Panc1 (cell line): ENCODE measurements at regions not wholly inside any gene's neighbourhood (a gene's known extent, or its start where the extent isn't known, plus 50 kb on each side); places are given as distances from the start of the nearest gene placed in this dataset.

Experiments used
- ATAC-seq: fragments of 200-7000 bp; cut with Tn5 transposase; 2 replicates; pipeline ENCODE4 v1.9.1; 2020; ENCODE audit warnings: mild to moderate bottlenecking, moderate library complexity
- BruUV-seq: library from RNA; stranded (reverse); fragments of 400-500 nt; replicated peaks from 2 replicates; lab custom pipeline; 2021; lab: Mats Ljungman, UMichigan
- CTCF ChIA-PET: fragments of 300-600 bp; sonication (Branson Sonifier 250); formaldehyde crosslinking; loops from one replicate; lab custom pipeline; 2022; ENCODE audit warnings: antibody characterized with exemption; lab: Charles Lee
- POLR2A ChIA-PET: fragments of 300-600 bp; sonication (Branson Sonifier 250); formaldehyde crosslinking; loops from one replicate; lab custom pipeline; 2022; ENCODE audit warnings: antibody characterized with exemption; lab: Charles Lee
- DNase-seq: peaks from one replicate; pipeline ENCODE4 v3.0.0-alpha.2; 2010; ENCODE audit warnings: low read depth, low spot score
- H3K27ac ChIP-seq: 2 replicates; pipeline ENCODE4 v1.5.1; 2011; ENCODE audit warnings: mild to moderate bottlenecking, low read length, inconsistent platforms
- H3K27me3 ChIP-seq: fragments of 200-500 bp; sonication (Bioruptor generic); 2 replicates; pipeline ENCODE4 v1.6.0; 2014; ENCODE audit warnings: low read length, inconsistent platforms; ENCODE audit not compliant: control insufficient read depth, insufficient read depth
- H3K36me3 ChIP-seq: fragments of 200-500 bp; sonication (Bioruptor generic); 2 replicates; pipeline ENCODE4 v1.5.1; 2014; ENCODE audit warnings: inconsistent platforms, mild to moderate bottlenecking, low read length, moderate library complexity; ENCODE audit not compliant: control insufficient read depth, insufficient read depth
- H3K4me1 ChIP-seq: 2 replicates; pipeline ENCODE4 v1.5.1; 2011; ENCODE audit warnings: inconsistent platforms, mild to moderate bottlenecking, low read length, moderate library complexity; ENCODE audit not compliant: control insufficient read depth, insufficient read depth
- H3K4me3 ChIP-seq, 2 experiments: 2 replicates each; pipeline ENCODE4 v1.5.1; 2011 to 2012; ENCODE audit warnings: low read depth in 2 of 2, low read length in 2 of 2, mild to moderate bottlenecking in 2 of 2, inconsistent platforms in 1 of 2, moderate library complexity in 1 of 2
- H3K9me3 ChIP-seq: fragments of 200-500 bp; sonication (Bioruptor generic); 2 replicates; pipeline ENCODE4 v1.5.1; 2014; ENCODE audit warnings: low read depth, mild to moderate bottlenecking, inconsistent platforms, low read length, moderate library complexity; ENCODE audit not compliant: control insufficient read depth, insufficient read depth
- POLR2AphosphoS5 ChIP-seq: IDR thresholded peaks from 2 replicates; pipeline ENCODE4 v1.6.1; 2012; ENCODE audit warnings: mild to moderate bottlenecking, low read depth, low read length, moderate library complexity
- REST ChIP-seq, 2 experiments: IDR thresholded peaks; 2 replicates each; pipeline ENCODE4 v1.6.1; 2011 to 2012; ENCODE audit warnings: low read depth in 2 of 2, control low read depth in 1 of 2, low read length in 1 of 2, mild to moderate bottlenecking in 1 of 2, moderate library complexity in 1 of 2; ENCODE audit not compliant: insufficient read depth in 1 of 2
- SIN3A ChIP-seq: IDR thresholded peaks from 2 replicates; pipeline ENCODE4 v1.6.1; 2012; ENCODE audit warnings: low read depth, mild to moderate bottlenecking, low read length, moderate library complexity, borderline replicate concordance; ENCODE audit not compliant: insufficient read depth
- TCF7L2 ChIP-seq: IDR thresholded peaks from 2 replicates; pipeline ENCODE4 v1.6.1; 2011; ENCODE audit warnings: mild to moderate bottlenecking, low read depth, low read length, inconsistent platforms
- in situ Hi-C: cut with HindIII; loops from 2 replicates; pipeline ENCODE4 v1.10.0; 2016; ENCODE audit warnings: low sequenced_read_pairs, low pct_unique_long_range_greater_than_20kb
- intact Hi-C: fragments of 100-400 bp; cut with micrococcal nuclease; formaldehyde crosslinking; loops from one replicate; pipeline ENCODE4 v1.10.0; 2022; ENCODE audit not compliant: unreplicated experiment
- TF ChIP-seq, protein P1 (sequence below): fragments of 450-650 bp; IDR thresholded peaks from 2 replicates; pipeline ENCODE4 v1.5.1; 2017; ENCODE audit warnings: mild to moderate bottlenecking

- ChIA-PET CTCF (no interaction called here), POLR2A (no interaction called here)
- intact Hi-C loops (no loop called here), in situ Hi-C loops (no loop called here)
- ATAC-seq (no peak), DNase-seq (no peak)
- Histone ChIP-seq H3K4me1 (no peaks in the 10 kb centered on the region), H3K27ac (no peak overlapping the region), H3K36me3 (no peaks in the 10 kb centered on the region), H3K27me3 (peaks cover 38% of the 10 kb centered on the region), H3K9me3 (no peaks in the 10 kb centered on the region), H3K4me3 (no peak overlapping the region)
- BruUV-seq: no TSS peak
- no peak for TF ChIP-seq SIN3A
- TF ChIP-seq POLR2AphosphoS5: no peak
- no peak for TF ChIP-seq REST (IDR thresholded peaks at IDR 0.05; ENCODE audit: insufficient read depth in 1 of 2, low read depth in 2 of 2, low read length in 1 of 2)
- TF ChIP-seq, protein P1, sequence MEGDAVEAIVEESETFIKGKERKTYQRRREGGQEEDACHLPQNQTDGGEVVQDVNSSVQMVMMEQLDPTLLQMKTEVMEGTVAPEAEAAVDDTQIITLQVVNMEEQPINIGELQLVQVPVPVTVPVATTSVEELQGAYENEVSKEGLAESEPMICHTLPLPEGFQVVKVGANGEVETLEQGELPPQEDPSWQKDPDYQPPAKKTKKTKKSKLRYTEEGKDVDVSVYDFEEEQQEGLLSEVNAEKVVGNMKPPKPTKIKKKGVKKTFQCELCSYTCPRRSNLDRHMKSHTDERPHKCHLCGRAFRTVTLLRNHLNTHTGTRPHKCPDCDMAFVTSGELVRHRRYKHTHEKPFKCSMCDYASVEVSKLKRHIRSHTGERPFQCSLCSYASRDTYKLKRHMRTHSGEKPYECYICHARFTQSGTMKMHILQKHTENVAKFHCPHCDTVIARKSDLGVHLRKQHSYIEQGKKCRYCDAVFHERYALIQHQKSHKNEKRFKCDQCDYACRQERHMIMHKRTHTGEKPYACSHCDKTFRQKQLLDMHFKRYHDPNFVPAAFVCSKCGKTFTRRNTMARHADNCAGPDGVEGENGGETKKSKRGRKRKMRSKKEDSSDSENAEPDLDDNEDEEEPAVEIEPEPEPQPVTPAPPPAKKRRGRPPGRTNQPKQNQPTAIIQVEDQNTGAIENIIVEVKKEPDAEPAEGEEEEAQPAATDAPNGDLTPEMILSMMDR: no peak
- TF ChIP-seq TCF7L2: no peak
These were observed 122.0 kb upstream of the TCERG1L start for GRCh38 chr10:131433568-131433967.

DNA sequence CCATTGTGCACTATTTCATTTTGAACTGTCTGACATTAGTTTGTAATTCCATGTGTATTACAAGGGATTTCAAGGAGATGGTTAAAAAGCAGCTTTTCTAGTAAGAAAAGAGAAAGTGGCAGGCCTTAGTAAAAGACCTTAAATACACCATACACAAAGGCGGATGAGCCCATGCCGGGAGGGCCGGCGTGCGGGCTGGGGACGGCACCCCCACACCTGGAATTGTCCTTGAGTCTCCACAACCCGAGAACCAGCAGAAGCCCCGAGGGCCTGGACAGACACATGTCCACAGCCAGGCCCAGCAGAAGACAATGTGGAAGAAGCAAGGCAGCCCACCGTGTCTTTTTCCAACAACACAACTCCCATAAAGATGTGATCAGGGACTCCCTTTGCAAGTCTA is 123.7 kb upstream of the TCERG1L start:
- Histone ChIP-seq H3K27me3 (peaks cover 45% of the 10 kb centered on the region), H3K4me3 (no peak overlapping the region), H3K36me3 (no peaks in the 10 kb centered on the region), H3K27ac (no peak overlapping the region), H3K9me3 (no peaks in the 10 kb centered on the region), H3K4me1 (no peaks in the 10 kb centered on the region)
- TF ChIP-seq SIN3A (no peak), POLR2AphosphoS5 (no peak), REST (IDR thresholded peaks at IDR 0.05; ENCODE audit: insufficient read depth in 1 of 2, low read depth in 2 of 2, low read length in 1 of 2) (no peak), TCF7L2 (no peak)
- TF ChIP-seq, protein P1: no peak
- no TSS peak for BruUV-seq
- CTCF ChIA-PET: interaction anchor here (0.6 kb wide), 1 partner anchor 127 kb away, joined by 3 read pairs; no protein-coding TSS in a partner anchor
- POLR2A ChIA-PET: interaction anchor here (0.6 kb wide), 1 partner anchor 12 kb away, joined by 4 read pairs; no protein-coding TSS in a partner anchor
- DNase-seq: no peak
- in situ Hi-C loops: no loop called here
- intact Hi-C loops: no loop called here
- no peak for ATAC-seq
